MG63 (cell line): ENCODE measurements at regions not wholly inside any gene's neighbourhood (a gene's known extent, or its start where the extent isn't known, plus 50 kb on each side); places are given as distances from the start of the nearest gene placed in this dataset.
A peak's percentile ranks its signal among the peaks of the same experiment; 100 is the strongest.

Experiments used
- DNase-seq: peaks from one replicate; pipeline ENCODE4 v3.0.0-alpha.2; 2020
- H3K27me3 ChIP-seq: fragments of 250-450 bp; sonication (Bioruptor Pico); 2 replicates; pipeline ENCODE4 v1.5.1; 2020; ENCODE audit warnings: mild to moderate bottlenecking, moderate library complexity
- H3K36me3 ChIP-seq: fragments of 250-450 bp; sonication (Bioruptor Pico); 2 replicates; pipeline ENCODE4 v1.5.1; 2020; ENCODE audit warnings: mild to moderate bottlenecking, moderate library complexity
- H3K4me3 ChIP-seq: fragments of 250-450 bp; sonication (Bioruptor Pico); 2 replicates; pipeline ENCODE4 v1.5.1; 2020; ENCODE audit warnings: mild to moderate bottlenecking, moderate library complexity
- H3K9me3 ChIP-seq: fragments of 250-450 bp; sonication (Bioruptor Pico); 2 replicates; pipeline ENCODE4 v1.5.1; 2020; ENCODE audit warnings: mild to moderate bottlenecking, moderate library complexity

GRCh38 chr10:27451054-27451453, 53.0 kb upstream of the RAB18 start:
- DNase-seq = no peak
- no peaks in the 10 kb centered on the region for H3K9me3 ChIP-seq
- no peak overlapping the region for H3K4me3 ChIP-seq
- H3K27me3 ChIP-seq = no peaks in the 10 kb centered on the region
- no peaks in the 10 kb centered on the region for H3K36me3 ChIP-seq

GRCh38 chr10:27450225-27450624, 53.9 kb upstream of the RAB18 start:
- no peak overlapping the region for H3K4me3 ChIP-seq
- no peaks in the 10 kb centered on the region for H3K9me3 ChIP-seq
- no peaks in the 10 kb centered on the region for H3K27me3 ChIP-seq
- DNase-seq = no peak
- no peaks in the 10 kb centered on the region for H3K36me3 ChIP-seq

GRCh38 chr10:27449571-27449970, 54.5 kb upstream of the RAB18 start:
- no peak for DNase-seq
- no peak overlapping the region for H3K4me3 ChIP-seq
- no peaks in the 10 kb centered on the region for H3K9me3 ChIP-seq
- H3K27me3 ChIP-seq = no peaks in the 10 kb centered on the region
- no peaks in the 10 kb centered on the region for H3K36me3 ChIP-seq

- no peaks in the 10 kb centered on the region for H3K27me3 ChIP-seq
- H3K4me3 ChIP-seq = no peak overlapping the region
- peak; percentile 40 for DNase-seq
- no peaks in the 10 kb centered on the region for H3K36me3 ChIP-seq
- no peaks in the 10 kb centered on the region for H3K9me3 ChIP-seq
Measured at GRCh38 chr10:27448921-27449320, 55.2 kb upstream of the RAB18 start.

- Histone ChIP-seq H3K27me3 (no peaks in the 10 kb centered on the region), H3K9me3 (no peaks in the 10 kb centered on the region), H3K4me3 (no peak overlapping the region), H3K36me3 (no peaks in the 10 kb centered on the region)
- no peak for DNase-seq
Measured at GRCh38 chr10:27447540-27447939, 56.6 kb upstream of the RAB18 start.

GRCh38 chr10:27446091-27446918, 57.8 kb upstream of the RAB18 start:
- Histone ChIP-seq H3K4me3 (no peak overlapping the region), H3K9me3 (no peaks in the 10 kb centered on the region), H3K36me3 (no peaks in the 10 kb centered on the region), H3K27me3 (no peaks in the 10 kb centered on the region)
- no peak for DNase-seq

- Histone ChIP-seq H3K4me3 (no peak overlapping the region), H3K9me3 (no peaks in the 10 kb centered on the region), H3K27me3 (no peaks in the 10 kb centered on the region), H3K36me3 (no peaks in the 10 kb centered on the region)
- DNase-seq = no peak
Measured at GRCh38 chr10:27445070-27445469, 59.0 kb upstream of the RAB18 start.

GRCh38 chr10:27440478-27440877, 63.6 kb upstream of the RAB18 start:
- H3K4me3 ChIP-seq = no peak overlapping the region
- H3K9me3 ChIP-seq = no peaks in the 10 kb centered on the region
- H3K27me3 ChIP-seq = no peaks in the 10 kb centered on the region
- no peaks in the 10 kb centered on the region for H3K36me3 ChIP-seq
- peak; percentile 14 for DNase-seq

- Histone ChIP-seq H3K9me3 (no peaks in the 10 kb centered on the region), H3K27me3 (no peaks in the 10 kb centered on the region), H3K4me3 (no peak overlapping the region), H3K36me3 (no peaks in the 10 kb centered on the region)
- DNase-seq = no peak
Measured at GRCh38 chr10:27440021-27440420, 64.1 kb upstream of the RAB18 start.

- no peaks in the 10 kb centered on the region for H3K9me3 ChIP-seq
- H3K27me3 ChIP-seq = no peaks in the 10 kb centered on the region
- H3K36me3 ChIP-seq = no peaks in the 10 kb centered on the region
- H3K4me3 ChIP-seq = no peak overlapping the region
- no peak for DNase-seq
Measured at GRCh38 chr10:27439101-27439500, 65.0 kb upstream of the RAB18 start.

GRCh38 chr10:27437775-27438174, 66.3 kb upstream of the RAB18 start:
- Histone ChIP-seq H3K36me3 (no peaks in the 10 kb centered on the region), H3K9me3 (no peaks in the 10 kb centered on the region; the same call in 1 of the 2 replicates), H3K4me3 (no peak overlapping the region), H3K27me3 (no peaks in the 10 kb centered on the region)
- DNase-seq = no peak

GRCh38 chr10:27436710-27437109, 67.4 kb upstream of the RAB18 start:
- H3K4me3 ChIP-seq = no peak overlapping the region
- no peak for DNase-seq
- no peaks in the 10 kb centered on the region; the same call in 1 of the 2 replicates for H3K9me3 ChIP-seq
- no peaks in the 10 kb centered on the region for H3K27me3 ChIP-seq
- no peaks in the 10 kb centered on the region for H3K36me3 ChIP-seq

- Histone ChIP-seq H3K9me3 (no peaks in the 10 kb centered on the region; the same call in 1 of the 2 replicates), H3K4me3 (no peak overlapping the region), H3K27me3 (no peaks in the 10 kb centered on the region), H3K36me3 (no peaks in the 10 kb centered on the region)
- no peak for DNase-seq
Measured at GRCh38 chr10:27433976-27434375, 70.1 kb upstream of the RAB18 start.

GRCh38 chr10:27426948-27427467, 77.1 kb upstream of the RAB18 start:
- no peaks in the 10 kb centered on the region for H3K36me3 ChIP-seq
- no peaks in the 10 kb centered on the region for H3K27me3 ChIP-seq
- no peak for DNase-seq
- H3K9me3 ChIP-seq = peaks cover 3% of the 10 kb centered on the region
- no peak overlapping the region for H3K4me3 ChIP-seq

- no peak for DNase-seq
- Histone ChIP-seq H3K9me3 (no peaks in the 10 kb centered on the region), H3K36me3 (no peaks in the 10 kb centered on the region), H3K27me3 (no peaks in the 10 kb centered on the region), H3K4me3 (no peak overlapping the region)
Measured at GRCh38 chr10:27413831-27414348, 90.2 kb upstream of the RAB18 start.

GRCh38 chr10:27413387-27413786, 90.7 kb upstream of the RAB18 start:
- H3K9me3 ChIP-seq = no peaks in the 10 kb centered on the region
- H3K36me3 ChIP-seq = no peaks in the 10 kb centered on the region
- no peaks in the 10 kb centered on the region for H3K27me3 ChIP-seq
- DNase-seq = no peak
- H3K4me3 ChIP-seq = no peak overlapping the region

GRCh38 chr10:27410153-27410552, 94.0 kb upstream of the RAB18 start:
- Histone ChIP-seq H3K36me3 (no peaks in the 10 kb centered on the region), H3K27me3 (no peaks in the 10 kb centered on the region), H3K4me3 (no peak overlapping the region), H3K9me3 (no peaks in the 10 kb centered on the region)
- DNase-seq = no peak

GRCh38 chr10:27407271-27407670, 96.8 kb upstream of the RAB18 start:
- H3K27me3 ChIP-seq = no peaks in the 10 kb centered on the region
- no peaks in the 10 kb centered on the region for H3K9me3 ChIP-seq
- no peaks in the 10 kb centered on the region for H3K36me3 ChIP-seq
- DNase-seq = no peak
- H3K4me3 ChIP-seq = no peak overlapping the region
